Type B pancreatic cell (in vitro differentiated cells): ENCODE measurements at regions not wholly inside any gene's neighbourhood (a gene's known extent, or its start where the extent isn't known, plus 50 kb on each side); places are given as distances from the start of the nearest gene placed in this dataset.
"Not testable (repeated sequence)": the region's sequence is repeated elsewhere in the genome, so short reads cannot be mapped to it uniquely, and the experiment has no call there.

Experiments used
- DNase-seq: peaks from one replicate; pipeline ENCODE4 v3.0.0; 2021; ENCODE audit warnings: mixed read lengths; ENCODE audit not compliant: unreplicated experiment; ENCODE audit errors: extremely low spot score
- H3K27ac Mint-ChIP-seq: 2 replicates; pipeline ENCODE4 v1.8.0; 2021; ENCODE audit warnings: mild to moderate bottlenecking, mixed read lengths
- H3K27me3 Mint-ChIP-seq: 2 replicates; pipeline ENCODE4 v1.8.0; 2021; ENCODE audit warnings: mixed read lengths
- H3K36me3 Mint-ChIP-seq: 2 replicates; pipeline ENCODE4 v1.8.0; 2021; ENCODE audit warnings: mixed read lengths
- H3K4me1 Mint-ChIP-seq: one replicate; pipeline ENCODE4 v1.8.0; 2021; ENCODE audit warnings: mixed read lengths; ENCODE audit not compliant: unreplicated experiment
- H3K4me3 Mint-ChIP-seq: 2 replicates; pipeline ENCODE4 v1.8.0; 2021; ENCODE audit warnings: mild to moderate bottlenecking, mixed read lengths
- H3K9me3 Mint-ChIP-seq: 2 replicates; pipeline ENCODE4 v1.8.0; 2021; ENCODE audit warnings: mixed read lengths
- TF ChIP-seq, protein P1 (sequence below): fragments of 200-600 bp; sonication (generic); conservative IDR thresholded peaks from 2 replicates; pipeline ENCODE4 v1.5.0; 2021; ENCODE audit warnings: antibody characterized with exemption, mild to moderate bottlenecking

DNA sequence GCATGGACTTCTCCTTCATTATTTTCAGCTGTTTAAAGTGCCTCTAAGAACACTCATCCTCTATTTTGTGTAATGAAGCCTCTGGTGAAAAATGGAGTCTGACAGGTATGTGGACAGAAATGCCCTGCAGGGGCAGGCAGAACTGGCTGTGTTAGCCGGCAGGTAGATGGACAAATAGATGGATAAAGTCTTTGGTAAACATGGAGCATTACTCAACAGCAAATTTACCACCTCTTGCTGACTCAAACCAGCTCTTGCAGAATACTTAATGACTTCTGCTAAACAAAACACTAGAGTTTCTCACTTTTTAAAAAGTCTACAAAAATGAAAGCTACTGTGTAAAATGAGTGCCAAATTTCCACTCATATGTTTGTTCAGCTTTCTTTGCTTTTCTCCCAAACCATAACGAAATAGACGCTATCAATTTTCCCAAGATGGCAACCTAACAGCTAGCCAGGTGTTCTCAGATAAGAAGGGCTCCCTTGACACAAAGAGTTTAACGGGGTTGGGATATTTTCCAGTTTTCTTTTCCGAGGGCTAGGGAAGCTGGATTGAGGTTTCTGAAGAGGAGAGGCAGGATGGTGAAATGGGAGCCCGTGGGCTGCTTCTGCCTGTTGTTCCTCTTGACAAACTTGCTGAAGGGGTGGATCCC, 71.9 kb upstream of the HABP2 start:
- peaks cover 8% of the 10 kb centered on the region for H3K27me3 Mint-ChIP-seq
- H3K9me3 Mint-ChIP-seq: peaks cover 13% of the 10 kb centered on the region
- TF ChIP-seq, protein P1, sequence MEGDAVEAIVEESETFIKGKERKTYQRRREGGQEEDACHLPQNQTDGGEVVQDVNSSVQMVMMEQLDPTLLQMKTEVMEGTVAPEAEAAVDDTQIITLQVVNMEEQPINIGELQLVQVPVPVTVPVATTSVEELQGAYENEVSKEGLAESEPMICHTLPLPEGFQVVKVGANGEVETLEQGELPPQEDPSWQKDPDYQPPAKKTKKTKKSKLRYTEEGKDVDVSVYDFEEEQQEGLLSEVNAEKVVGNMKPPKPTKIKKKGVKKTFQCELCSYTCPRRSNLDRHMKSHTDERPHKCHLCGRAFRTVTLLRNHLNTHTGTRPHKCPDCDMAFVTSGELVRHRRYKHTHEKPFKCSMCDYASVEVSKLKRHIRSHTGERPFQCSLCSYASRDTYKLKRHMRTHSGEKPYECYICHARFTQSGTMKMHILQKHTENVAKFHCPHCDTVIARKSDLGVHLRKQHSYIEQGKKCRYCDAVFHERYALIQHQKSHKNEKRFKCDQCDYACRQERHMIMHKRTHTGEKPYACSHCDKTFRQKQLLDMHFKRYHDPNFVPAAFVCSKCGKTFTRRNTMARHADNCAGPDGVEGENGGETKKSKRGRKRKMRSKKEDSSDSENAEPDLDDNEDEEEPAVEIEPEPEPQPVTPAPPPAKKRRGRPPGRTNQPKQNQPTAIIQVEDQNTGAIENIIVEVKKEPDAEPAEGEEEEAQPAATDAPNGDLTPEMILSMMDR: no peak
- peaks cover 3% of the 10 kb centered on the region for H3K36me3 Mint-ChIP-seq
- no peak for DNase-seq
- no peak overlapping the region for H3K4me3 Mint-ChIP-seq
- no peak overlapping the region for H3K27ac Mint-ChIP-seq
- H3K4me1 Mint-ChIP-seq: no peaks in the 10 kb centered on the region

DNA sequence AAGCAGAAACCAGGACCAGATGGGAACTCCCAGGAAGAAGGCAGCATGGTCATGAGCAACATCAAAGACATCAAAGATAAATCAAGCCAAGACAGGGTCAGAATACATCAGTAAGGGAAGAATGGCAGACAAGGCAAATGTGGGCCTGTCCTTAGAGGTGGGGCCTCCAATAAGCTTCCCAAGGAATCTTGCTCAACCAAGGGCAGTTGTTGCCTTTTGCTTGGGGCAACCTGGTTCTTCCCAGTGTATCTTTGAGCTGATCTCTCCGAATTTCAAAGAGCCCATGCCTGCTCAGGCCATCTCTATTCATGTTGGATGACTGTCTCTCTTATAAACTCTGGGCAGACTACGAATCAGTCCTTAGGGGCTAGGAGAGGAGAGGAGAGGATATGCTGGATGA, 68.4 kb upstream of the HABP2 start:
- Mint-ChIP-seq H3K27me3 (peaks cover 5% of the 10 kb centered on the region), H3K9me3 (peaks cover 13% of the 10 kb centered on the region), H3K27ac (no peak overlapping the region), H3K4me3 (no peak overlapping the region), H3K36me3 (peaks cover 3% of the 10 kb centered on the region), H3K4me1 (no peaks in the 10 kb centered on the region)
- TF ChIP-seq, protein P1: no peak
- DNase-seq: no peak

DNA sequence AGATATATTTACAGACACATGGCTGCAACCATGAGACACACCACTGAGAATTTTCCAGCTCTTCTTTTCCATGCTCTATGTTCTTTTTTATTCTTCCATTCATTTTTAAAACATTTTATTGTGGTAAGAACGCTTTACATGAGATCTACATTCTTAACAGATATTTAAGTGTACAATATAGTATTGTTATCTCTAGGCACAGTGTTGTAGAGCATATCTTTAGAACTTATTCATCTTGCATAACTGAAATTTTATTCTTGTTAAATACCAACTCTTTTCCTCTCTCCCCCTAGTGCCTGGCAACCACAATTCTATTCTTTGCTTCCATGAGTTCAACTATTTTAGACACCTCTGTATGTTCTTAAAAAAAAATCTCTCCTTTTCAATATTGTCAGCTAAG, 67.1 kb upstream of the HABP2 start:
- Mint-ChIP-seq H3K36me3 (peaks cover 3% of the 10 kb centered on the region), H3K4me3 (no peak overlapping the region), H3K27ac (no peak overlapping the region), H3K9me3 (peaks cover 8% of the 10 kb centered on the region), H3K27me3 (peaks cover 9% of the 10 kb centered on the region), H3K4me1 (no peaks in the 10 kb centered on the region)
- TF ChIP-seq, protein P1: no peak
- DNase-seq: no peak

DNA sequence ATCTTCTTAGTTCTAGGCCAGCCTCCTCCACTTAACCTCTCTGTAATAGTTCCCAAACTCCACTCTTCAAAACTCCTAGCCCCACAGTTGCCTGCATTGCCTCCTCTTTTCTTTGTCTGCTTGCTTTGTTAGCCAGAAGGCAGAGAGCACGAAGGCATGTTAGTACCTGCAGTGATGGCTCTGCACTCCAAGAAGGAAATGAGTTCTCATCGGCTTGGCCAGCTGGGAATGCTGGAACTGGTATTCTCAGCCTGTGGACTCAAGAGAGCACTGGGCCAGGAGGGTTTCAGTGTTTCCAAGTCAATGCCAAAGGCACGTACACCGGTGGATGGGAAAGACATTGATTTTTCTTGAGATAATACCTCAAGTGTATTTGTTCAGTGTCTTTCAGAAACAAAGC, 66.3 kb upstream of the HABP2 start:
- H3K27me3 Mint-ChIP-seq: peaks cover 13% of the 10 kb centered on the region
- DNase-seq: no peak
- H3K4me3 Mint-ChIP-seq: no peak overlapping the region
- H3K36me3 Mint-ChIP-seq: peaks cover 3% of the 10 kb centered on the region
- H3K4me1 Mint-ChIP-seq: no peaks in the 10 kb centered on the region
- H3K27ac Mint-ChIP-seq: no peak overlapping the region
- TF ChIP-seq, protein P1: no peak
- peaks cover 8% of the 10 kb centered on the region for H3K9me3 Mint-ChIP-seq

DNA sequence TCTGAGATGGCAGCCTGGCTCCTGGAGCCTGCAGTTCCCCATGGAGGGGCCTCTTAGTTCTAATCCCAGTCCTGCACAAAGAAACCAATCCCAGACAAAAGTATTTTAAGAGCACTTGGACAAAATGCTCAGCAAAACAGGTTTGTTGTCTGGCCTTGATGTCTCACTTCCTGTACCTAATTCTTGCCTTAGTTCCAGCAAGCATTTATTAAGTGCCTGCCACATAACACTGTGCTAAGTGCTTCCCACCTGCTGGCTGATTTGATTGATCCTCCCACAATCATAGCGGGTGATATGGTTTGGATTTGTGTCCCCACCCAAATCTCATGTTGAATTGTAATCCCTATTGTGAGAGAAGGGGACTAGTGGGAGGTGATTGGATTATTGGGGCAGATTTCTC, 65.7 kb upstream of the HABP2 start:
- H3K27me3 Mint-ChIP-seq: peaks cover 15% of the 10 kb centered on the region
- DNase-seq: no peak
- H3K4me3 Mint-ChIP-seq: no peak overlapping the region
- H3K9me3 Mint-ChIP-seq: peaks cover 4% of the 10 kb centered on the region
- no peak overlapping the region for H3K27ac Mint-ChIP-seq
- no peaks in the 10 kb centered on the region for H3K36me3 Mint-ChIP-seq
- TF ChIP-seq, protein P1: no peak
- peaks cover 4% of the 10 kb centered on the region for H3K4me1 Mint-ChIP-seq

DNA sequence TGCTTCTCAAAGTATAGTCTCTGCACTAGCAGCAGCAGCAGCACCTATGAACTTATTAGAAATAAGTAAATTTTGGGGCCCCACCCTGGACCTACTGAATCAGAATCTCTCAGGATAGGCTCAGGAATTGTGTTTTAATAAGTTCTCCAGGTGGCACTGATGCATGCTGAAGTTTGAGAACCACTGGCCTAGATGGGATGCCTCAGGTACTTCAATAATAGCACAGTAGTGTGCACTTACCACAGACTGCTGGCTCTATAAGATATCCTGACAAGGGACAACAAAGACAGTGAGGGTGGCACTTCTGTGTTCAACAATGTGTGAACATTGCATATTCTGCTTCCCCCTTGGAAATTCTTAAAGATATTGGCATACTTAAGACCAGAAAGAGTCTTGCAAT, 64.7 kb upstream of the HABP2 start:
- Mint-ChIP-seq H3K36me3 (no peaks in the 10 kb centered on the region), H3K27ac (no peak overlapping the region), H3K9me3 (peaks cover 4% of the 10 kb centered on the region), H3K27me3 (peaks cover 25% of the 10 kb centered on the region), H3K4me1 (peaks cover 11% of the 10 kb centered on the region), H3K4me3 (no peak overlapping the region)
- TF ChIP-seq, protein P1: no peak
- DNase-seq: no peak

DNA sequence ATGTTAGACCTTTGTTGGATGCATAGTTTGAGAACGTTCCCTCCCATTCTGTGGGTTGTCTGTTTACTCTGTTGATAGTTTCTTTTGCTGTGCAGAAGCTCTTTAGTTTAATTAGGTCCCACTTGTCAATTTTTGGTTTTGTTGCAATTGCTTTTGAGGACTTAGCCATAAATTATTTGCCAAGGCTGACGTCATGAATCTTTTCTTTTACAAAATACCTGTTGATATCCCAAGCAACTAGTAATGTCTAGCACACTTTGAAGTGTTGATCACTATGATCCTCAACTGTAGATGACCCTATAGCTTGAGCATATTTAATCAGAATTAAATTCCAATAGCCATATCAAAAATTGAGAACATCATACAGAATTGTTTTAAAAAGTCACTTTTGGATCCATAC, 63.3 kb upstream of the HABP2 start:
- H3K36me3 Mint-ChIP-seq: not testable (repeated sequence)

More for the DNA sequence above, 63.3 kb upstream of the HABP2 start:
- not testable (repeated sequence) for H3K9me3 Mint-ChIP-seq, H3K4me3 Mint-ChIP-seq, DNase-seq, H3K27ac Mint-ChIP-seq
- Mint-ChIP-seq H3K4me1 (peaks cover 11% of the 10 kb centered on the region), H3K27me3 (peaks cover 36% of the 10 kb centered on the region)
